OCI-LY7 (cell line): ENCODE measurements at regions not wholly inside any gene's neighbourhood (a gene's known extent, or its start where the extent isn't known, plus 50 kb on each side); places are given as distances from the start of the nearest gene placed in this dataset.

ENCODE experiments used
- BruUV-seq: library from RNA; stranded (reverse); fragments of 400-500 nt; replicated peaks from 2 replicates; lab custom pipeline; 2021; lab: Mats Ljungman, UMichigan
- CTCF ChIA-PET: fragments of 300-600 bp; sonication (Branson Sonifier 250); formaldehyde crosslinking; loops from one replicate; lab custom pipeline; 2022; ENCODE audit warnings: antibody characterized with exemption; ENCODE audit not compliant: unreplicated experiment; lab: Charles Lee
- POLR2A ChIA-PET: fragments of 300-600 bp; sonication (Branson Sonifier 250); formaldehyde crosslinking; loops from one replicate; lab custom pipeline; 2022; ENCODE audit warnings: antibody characterized with exemption; lab: Charles Lee
- DNase-seq: peaks from one replicate; pipeline ENCODE4 v3.0.0-alpha.2; 2015; ENCODE audit warnings: low spot score
- H2AFZ ChIP-seq: fragments of 200-600 bp; sonication (generic), shearing (Covaris generic); 2 replicates; pipeline ENCODE4 v1.6.1; 2014; ENCODE audit warnings: mild to moderate bottlenecking, antibody characterized with exemption, low read length, moderate library complexity
- H3K27ac ChIP-seq: fragments of 200-600 bp; sonication (generic); 2 replicates; pipeline ENCODE4 v1.5.1; 2014; ENCODE audit warnings: mixed run types, low read depth, mild to moderate bottlenecking, moderate library complexity, low read length, inconsistent platforms; ENCODE audit not compliant: poor library complexity, severe bottlenecking
- H3K36me3 ChIP-seq: fragments of 200-600 bp; sonication (generic); 2 replicates; pipeline ENCODE4 v1.6.1; 2014; ENCODE audit warnings: mild to moderate bottlenecking, antibody characterized with exemption, low read length, moderate library complexity, mixed read lengths; ENCODE audit not compliant: insufficient read depth
- H3K4me1 ChIP-seq: fragments of 200-600 bp; sonication (generic); 2 replicates; pipeline ENCODE4 v1.5.1; 2014; ENCODE audit warnings: mild to moderate bottlenecking, low read length; ENCODE audit not compliant: insufficient read depth, poor library complexity, severe bottlenecking
- H3K4me2 ChIP-seq: fragments of 200-600 bp; sonication (generic); 2 replicates; pipeline ENCODE4 v1.6.1; 2014; ENCODE audit warnings: mild to moderate bottlenecking, low read length
- H3K4me3 ChIP-seq: fragments of 200-600 bp; sonication (generic); 2 replicates; pipeline ENCODE4 v1.5.1; 2014; ENCODE audit warnings: mild to moderate bottlenecking, low read depth, low read length; ENCODE audit not compliant: poor library complexity, severe bottlenecking
- H3K79me2 ChIP-seq: fragments of 200-600 bp; sonication (generic); 2 replicates; pipeline ENCODE4 v1.6.1; 2016; ENCODE audit warnings: low read depth, mild to moderate bottlenecking, low read length, moderate library complexity, mixed read lengths; ENCODE audit not compliant: insufficient read depth
- H3K9me2 ChIP-seq: fragments of 200-600 bp; sonication (generic); 2 replicates; pipeline ENCODE4 v1.6.1; 2016; ENCODE audit warnings: mild to moderate bottlenecking, low read length, mixed read lengths; ENCODE audit not compliant: insufficient read depth
- H3K9me3 ChIP-seq: fragments of 200-600 bp; sonication (generic); 2 replicates; pipeline ENCODE4 v1.6.1; 2014; ENCODE audit warnings: mild to moderate bottlenecking, mixed run types, low read length, mixed read lengths
- H4K20me1 ChIP-seq: fragments of 200-600 bp; sonication (generic); 2 replicates; pipeline ENCODE4 v1.6.1; 2014; ENCODE audit warnings: mild to moderate bottlenecking, antibody characterized with exemption, low read length, moderate library complexity, mixed read lengths; ENCODE audit not compliant: insufficient read depth
- EZH2phosphoT487 ChIP-seq: fragments of 200-600 bp; sonication (generic); IDR thresholded peaks from 2 replicates; pipeline ENCODE4 v1.6.1; 2018; ENCODE audit warnings: low read depth, borderline replicate concordance, mild to moderate bottlenecking, mixed run types, antibody characterized with exemption, low read length, moderate library complexity, mixed read lengths
- intact Hi-C: fragments of 100-400 bp; cut with micrococcal nuclease; formaldehyde crosslinking; loops from one replicate; pipeline ENCODE4 v1.10.0; 2022; ENCODE audit not compliant: unreplicated experiment
- TF ChIP-seq, protein P1 (sequence below): fragments of 200-600 bp; sonication (generic); conservative IDR thresholded peaks from 2 replicates; pipeline ENCODE4 v1.5.1; 2014; ENCODE audit warnings: mild to moderate bottlenecking, antibody characterized with exemption, low read length, moderate library complexity, mixed read lengths

DNA sequence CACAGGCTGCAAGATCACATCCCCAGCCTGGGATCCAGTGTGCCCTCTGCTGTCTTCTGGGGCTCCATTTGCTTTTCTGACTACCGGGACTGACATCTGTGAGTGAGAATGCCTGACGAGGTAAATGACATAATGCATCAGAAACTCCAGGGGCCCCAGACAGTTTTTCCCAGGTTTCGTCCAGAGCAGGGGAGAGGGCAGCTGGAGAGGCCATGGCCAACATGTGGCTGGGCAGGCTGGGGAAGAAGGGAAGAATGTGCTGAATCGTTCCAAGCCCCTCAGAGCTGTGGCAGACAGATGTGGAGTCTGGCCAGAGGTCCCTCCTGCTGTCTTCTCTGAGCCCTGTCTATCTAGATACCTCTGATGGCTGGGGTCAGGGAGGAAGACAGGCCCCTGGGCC is 163.9 kb downstream of the TRIM29 start:
- intact Hi-C loops: no loop called here
- Histone ChIP-seq H3K27ac (no peak overlapping the region), H3K4me1 (no peaks in the 10 kb centered on the region), H3K9me3 (no peaks in the 10 kb centered on the region), H3K4me2 (no peak overlapping the region), H3K4me3 (no peak overlapping the region), H3K79me2 (no peaks in the 10 kb centered on the region), H3K36me3 (no peaks in the 10 kb centered on the region), H3K9me2 (no peaks in the 10 kb centered on the region), H2AFZ (no peak overlapping the region), H4K20me1 (no peaks in the 10 kb centered on the region)
- TF ChIP-seq, protein P1, sequence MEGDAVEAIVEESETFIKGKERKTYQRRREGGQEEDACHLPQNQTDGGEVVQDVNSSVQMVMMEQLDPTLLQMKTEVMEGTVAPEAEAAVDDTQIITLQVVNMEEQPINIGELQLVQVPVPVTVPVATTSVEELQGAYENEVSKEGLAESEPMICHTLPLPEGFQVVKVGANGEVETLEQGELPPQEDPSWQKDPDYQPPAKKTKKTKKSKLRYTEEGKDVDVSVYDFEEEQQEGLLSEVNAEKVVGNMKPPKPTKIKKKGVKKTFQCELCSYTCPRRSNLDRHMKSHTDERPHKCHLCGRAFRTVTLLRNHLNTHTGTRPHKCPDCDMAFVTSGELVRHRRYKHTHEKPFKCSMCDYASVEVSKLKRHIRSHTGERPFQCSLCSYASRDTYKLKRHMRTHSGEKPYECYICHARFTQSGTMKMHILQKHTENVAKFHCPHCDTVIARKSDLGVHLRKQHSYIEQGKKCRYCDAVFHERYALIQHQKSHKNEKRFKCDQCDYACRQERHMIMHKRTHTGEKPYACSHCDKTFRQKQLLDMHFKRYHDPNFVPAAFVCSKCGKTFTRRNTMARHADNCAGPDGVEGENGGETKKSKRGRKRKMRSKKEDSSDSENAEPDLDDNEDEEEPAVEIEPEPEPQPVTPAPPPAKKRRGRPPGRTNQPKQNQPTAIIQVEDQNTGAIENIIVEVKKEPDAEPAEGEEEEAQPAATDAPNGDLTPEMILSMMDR: no peak
- no peak for TF ChIP-seq EZH2phosphoT487
- CTCF ChIA-PET: interaction anchor here (0.5 kb wide), 1 partner anchor 1123 kb away, joined by 3 read pairs; no protein-coding TSS in a partner anchor
- POLR2A ChIA-PET: no interaction called here
- BruUV-seq: no TSS peak
- DNase-seq: no peak

DNA sequence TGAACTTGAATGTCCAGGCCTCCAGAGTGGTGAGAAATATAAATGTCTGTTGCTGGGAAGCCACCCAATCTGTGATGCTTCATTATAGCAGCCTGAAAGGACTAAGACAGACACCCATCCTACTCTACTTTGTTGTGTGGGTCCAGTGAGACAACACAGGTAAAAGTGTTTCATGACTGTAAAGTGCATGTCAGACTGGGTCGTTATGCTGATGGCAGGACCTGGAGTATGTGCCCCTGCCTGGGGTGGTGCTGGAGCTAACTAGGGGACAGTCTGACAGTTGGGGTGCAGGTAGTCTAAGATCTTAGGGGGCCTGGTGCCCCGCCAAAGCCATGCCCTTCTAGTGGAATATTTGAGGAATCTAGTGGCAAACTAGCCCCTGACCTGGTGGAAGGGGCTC is 165.6 kb downstream of the TRIM29 start:
- H3K27ac ChIP-seq: no peak overlapping the region
- ChIA-PET POLR2A (no interaction called here), CTCF (no interaction called here)
- intact Hi-C loops: no loop called here
- H3K79me2 ChIP-seq: no peaks in the 10 kb centered on the region
- H3K4me3 ChIP-seq: no peak overlapping the region
- DNase-seq: no peak
- no peaks in the 10 kb centered on the region for H3K9me3 ChIP-seq
- no peak overlapping the region for H2AFZ ChIP-seq
- no peaks in the 10 kb centered on the region for H3K9me2 ChIP-seq
- no peak overlapping the region for H3K4me2 ChIP-seq
- TF ChIP-seq, protein P1: no peak
- TF ChIP-seq EZH2phosphoT487: no peak
- BruUV-seq: no TSS peak
- no peaks in the 10 kb centered on the region for H4K20me1 ChIP-seq
- H3K36me3 ChIP-seq: no peaks in the 10 kb centered on the region
- no peaks in the 10 kb centered on the region for H3K4me1 ChIP-seq

DNA sequence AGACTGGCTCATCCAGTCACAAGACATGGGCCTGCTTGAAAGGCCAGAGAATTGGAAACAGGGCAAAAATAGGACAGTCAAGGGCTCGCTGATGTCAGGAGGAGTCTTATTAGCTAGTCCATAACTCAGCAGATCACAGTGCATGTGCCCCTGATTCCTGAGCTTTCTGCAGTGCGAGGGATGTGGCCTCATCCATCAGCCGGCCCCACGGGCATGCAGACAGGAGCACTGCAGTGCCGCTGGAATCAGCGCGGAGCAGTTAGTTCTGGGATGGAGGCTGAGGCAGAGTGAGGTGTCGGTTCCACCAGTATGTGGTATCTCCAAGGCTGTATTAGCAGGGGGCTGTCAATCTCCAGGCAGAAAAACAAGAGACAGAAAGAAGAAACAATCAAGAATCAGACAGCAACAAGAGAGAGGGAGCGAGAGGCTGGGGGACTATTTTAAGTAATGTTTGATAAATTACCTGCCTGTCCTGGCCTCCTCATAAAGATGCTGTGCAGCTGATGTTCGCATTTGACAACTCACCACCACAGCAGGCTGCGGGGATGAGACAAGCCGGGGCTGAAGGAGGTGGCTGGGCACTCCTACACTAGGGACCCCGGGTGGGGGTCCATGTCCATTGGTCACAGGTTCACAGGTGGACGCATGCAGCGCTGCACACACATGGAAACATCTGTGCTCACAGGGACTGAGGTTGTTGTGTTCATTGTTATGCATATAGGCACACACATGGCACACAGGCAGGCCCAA is 167.2 kb downstream of the TRIM29 start:
- H2AFZ ChIP-seq: no peak overlapping the region
- no TSS peak for BruUV-seq
- no peaks in the 10 kb centered on the region for H3K36me3 ChIP-seq
- H3K4me2 ChIP-seq: no peak overlapping the region
- H3K79me2 ChIP-seq: no peaks in the 10 kb centered on the region
- intact Hi-C loops: no loop called here
- no peaks in the 10 kb centered on the region for H3K4me1 ChIP-seq
- H4K20me1 ChIP-seq: no peaks in the 10 kb centered on the region
- TF ChIP-seq, protein P1: no peak
- TF ChIP-seq EZH2phosphoT487: no peak
- DNase-seq: no peak
- ChIA-PET POLR2A (no interaction called here), CTCF (no interaction called here)
- no peaks in the 10 kb centered on the region for H3K9me3 ChIP-seq
- no peak overlapping the region for H3K4me3 ChIP-seq
- no peak overlapping the region for H3K27ac ChIP-seq
- no peaks in the 10 kb centered on the region for H3K9me2 ChIP-seq
